Hepatocyte (in vitro differentiated cells): ENCODE measurements at regions not wholly inside any gene's neighbourhood (a gene's known extent, or its start where the extent isn't known, plus 50 kb on each side); places are given as distances from the start of the nearest gene placed in this dataset.

ENCODE experiments used
- EZH2 ChIP-seq: fragments of 200-600 bp; sonication (generic); IDR thresholded peaks from 2 replicates; pipeline ENCODE4 v1.6.1; 2016; ENCODE audit warnings: antibody characterized with exemption, mild to moderate bottlenecking, borderline replicate concordance
- EZH2phosphoT487 ChIP-seq: fragments of 200-600 bp; sonication (generic); IDR thresholded peaks from one replicate; pipeline ENCODE4 v1.6.1; 2018; ENCODE audit warnings: antibody characterized with exemption, mild to moderate bottlenecking, low read depth, moderate library complexity; ENCODE audit not compliant: unreplicated experiment, severe bottlenecking
- TF ChIP-seq, protein P1 (sequence below): fragments of 200-600 bp; sonication (generic); IDR thresholded peaks from 2 replicates; pipeline ENCODE4 v1.5.1; 2016; ENCODE audit warnings: antibody characterized with exemption, mild to moderate bottlenecking; ENCODE audit not compliant: poor library complexity

DNA sequence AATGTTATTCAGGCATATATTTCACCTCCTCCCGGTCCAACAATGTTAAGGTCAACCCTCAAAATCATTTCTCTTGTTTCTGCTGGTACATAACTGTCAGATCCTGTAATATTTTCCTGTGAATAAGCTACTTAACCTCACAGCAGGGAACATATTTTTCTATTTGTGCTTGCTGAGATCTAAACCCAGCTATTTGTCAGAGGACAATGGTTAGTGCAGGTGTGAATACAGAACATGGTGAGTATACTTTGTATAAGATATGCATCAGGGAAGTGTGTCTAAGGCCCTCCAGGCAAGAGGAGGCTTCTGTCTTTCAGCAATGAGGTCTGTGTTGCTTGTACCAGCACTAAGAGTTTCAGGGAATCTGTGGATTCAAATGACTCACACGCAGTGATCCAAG is 970.6 kb downstream of the NCAM2 start:
- TF ChIP-seq, protein P1, sequence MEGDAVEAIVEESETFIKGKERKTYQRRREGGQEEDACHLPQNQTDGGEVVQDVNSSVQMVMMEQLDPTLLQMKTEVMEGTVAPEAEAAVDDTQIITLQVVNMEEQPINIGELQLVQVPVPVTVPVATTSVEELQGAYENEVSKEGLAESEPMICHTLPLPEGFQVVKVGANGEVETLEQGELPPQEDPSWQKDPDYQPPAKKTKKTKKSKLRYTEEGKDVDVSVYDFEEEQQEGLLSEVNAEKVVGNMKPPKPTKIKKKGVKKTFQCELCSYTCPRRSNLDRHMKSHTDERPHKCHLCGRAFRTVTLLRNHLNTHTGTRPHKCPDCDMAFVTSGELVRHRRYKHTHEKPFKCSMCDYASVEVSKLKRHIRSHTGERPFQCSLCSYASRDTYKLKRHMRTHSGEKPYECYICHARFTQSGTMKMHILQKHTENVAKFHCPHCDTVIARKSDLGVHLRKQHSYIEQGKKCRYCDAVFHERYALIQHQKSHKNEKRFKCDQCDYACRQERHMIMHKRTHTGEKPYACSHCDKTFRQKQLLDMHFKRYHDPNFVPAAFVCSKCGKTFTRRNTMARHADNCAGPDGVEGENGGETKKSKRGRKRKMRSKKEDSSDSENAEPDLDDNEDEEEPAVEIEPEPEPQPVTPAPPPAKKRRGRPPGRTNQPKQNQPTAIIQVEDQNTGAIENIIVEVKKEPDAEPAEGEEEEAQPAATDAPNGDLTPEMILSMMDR: no peak
- TF ChIP-seq EZH2 (no peak), EZH2phosphoT487 (no peak)
